ENCODE measurements at regions not wholly inside any gene's neighbourhood (a gene's known extent, or its start where the extent isn't known, plus 50 kb on each side); places are given as distances from the start of the nearest gene placed in this dataset.
A peak's percentile ranks its signal among the peaks of the same experiment; 100 is the strongest.

- 16% methylated on average over 4 of the region's 4 CpGs for WGBS, 2 donors
These were observed 73.5 kb upstream of the PCDH17 start for GRCh38 chr13:57558051-57558467.

GRCh38 chr13:57568865-57569264 is 62.7 kb upstream of the PCDH17 start:
- H3K27ac ChIP-seq: no peak overlapping the region
- 53 to 61% methylated on average over 2 of the region's 2 CpGs for WGBS, 2 donors

More at GRCh38 chr13:57558051-57558467, 73.5 kb upstream of the PCDH17 start:
- no peak for DNase-seq
- Histone ChIP-seq H3K4me3 (no peak overlapping the region), H3K9me3 (peaks cover 0 to 3% (median 0%) of the 10 kb centered on the region in 4 donors), H3K4me1 (no peaks in the 10 kb centered on the region), H3K27ac (no peak overlapping the region), H3K27me3 (no peaks in the 10 kb centered on the region), H3K36me3 (no peaks in the 10 kb centered on the region)
- TF ChIP-seq EP300 (IDR thresholded peaks at IDR 0.05): no peak
- TF ChIP-seq CTCF (IDR thresholded peaks at IDR 0.05): peak in 1 of 6 experiments; percentile 16
- no peak for ATAC-seq (ENCODE audit: low FRiP score in 2 of 2)

GRCh38 chr13:57569986-57570385 is 61.6 kb upstream of the PCDH17 start:
- no peak for DNase-seq
- Histone ChIP-seq H3K36me3 (no peaks in the 10 kb centered on the region), H3K4me1 (no peaks in the 10 kb centered on the region), H3K27ac (no peak overlapping the region), H3K4me3 (no peak overlapping the region), H3K27me3 (no peaks in the 10 kb centered on the region), H3K9me3 (no peaks in the 10 kb centered on the region)
- WGBS, 2 donors: 0 to 11% methylated on average over 1 of the region's 1 CpG
- no peak for ATAC-seq (ENCODE audit: low FRiP score in 2 of 2)
- TF ChIP-seq POLR2A (IDR thresholded peaks at IDR 0.05): no peak
- TF ChIP-seq POLR2AphosphoS5 (IDR thresholded peaks at IDR 0.05): no peak

More at GRCh38 chr13:57568865-57569264, 62.7 kb upstream of the PCDH17 start:
- H3K4me1 ChIP-seq: no peaks in the 10 kb centered on the region
- H3K9me3 ChIP-seq: no peaks in the 10 kb centered on the region
- ATAC-seq (ENCODE audit: low FRiP score in 2 of 2): no peak
- H3K36me3 ChIP-seq: no peaks in the 10 kb centered on the region
- H3K27me3 ChIP-seq: no peaks in the 10 kb centered on the region
- TF ChIP-seq CTCF (IDR thresholded peaks at IDR 0.05): no peak
- TF ChIP-seq POLR2A (IDR thresholded peaks at IDR 0.05): no peak
- no peak for TF ChIP-seq POLR2AphosphoS5 (IDR thresholded peaks at IDR 0.05)
- TF ChIP-seq EP300 (IDR thresholded peaks at IDR 0.05): no peak
- DNase-seq: no peak
- H3K4me3 ChIP-seq: no peak overlapping the region

Data from upper lobe of left lung (tissue), 6 donors.